ENCODE measurements at regions not wholly inside any gene's neighbourhood (a gene's known extent, or its start where the extent isn't known, plus 50 kb on each side); places are given as distances from the start of the nearest gene placed in this dataset.

DNA sequence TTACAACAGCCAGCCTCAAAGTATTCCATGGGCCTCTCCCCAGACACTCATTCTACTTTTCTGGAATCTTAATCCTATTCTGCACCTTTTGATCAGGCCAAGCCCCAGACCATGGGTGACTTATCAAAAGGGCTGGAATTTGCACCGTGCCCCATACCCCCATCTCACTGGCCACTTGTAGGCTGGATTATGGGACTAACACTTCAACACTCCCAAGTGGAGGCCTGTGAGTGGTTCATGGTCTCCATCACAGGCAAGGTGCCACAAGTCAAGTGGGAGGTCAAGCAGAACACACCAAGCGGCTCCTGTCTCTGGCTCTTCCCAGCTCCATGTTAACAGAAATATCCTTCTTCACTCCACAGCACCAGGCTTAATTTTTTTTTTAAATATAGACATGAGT lies 212.3 kb upstream of the HEY2 start:
- TF ChIP-seq, protein P1, sequence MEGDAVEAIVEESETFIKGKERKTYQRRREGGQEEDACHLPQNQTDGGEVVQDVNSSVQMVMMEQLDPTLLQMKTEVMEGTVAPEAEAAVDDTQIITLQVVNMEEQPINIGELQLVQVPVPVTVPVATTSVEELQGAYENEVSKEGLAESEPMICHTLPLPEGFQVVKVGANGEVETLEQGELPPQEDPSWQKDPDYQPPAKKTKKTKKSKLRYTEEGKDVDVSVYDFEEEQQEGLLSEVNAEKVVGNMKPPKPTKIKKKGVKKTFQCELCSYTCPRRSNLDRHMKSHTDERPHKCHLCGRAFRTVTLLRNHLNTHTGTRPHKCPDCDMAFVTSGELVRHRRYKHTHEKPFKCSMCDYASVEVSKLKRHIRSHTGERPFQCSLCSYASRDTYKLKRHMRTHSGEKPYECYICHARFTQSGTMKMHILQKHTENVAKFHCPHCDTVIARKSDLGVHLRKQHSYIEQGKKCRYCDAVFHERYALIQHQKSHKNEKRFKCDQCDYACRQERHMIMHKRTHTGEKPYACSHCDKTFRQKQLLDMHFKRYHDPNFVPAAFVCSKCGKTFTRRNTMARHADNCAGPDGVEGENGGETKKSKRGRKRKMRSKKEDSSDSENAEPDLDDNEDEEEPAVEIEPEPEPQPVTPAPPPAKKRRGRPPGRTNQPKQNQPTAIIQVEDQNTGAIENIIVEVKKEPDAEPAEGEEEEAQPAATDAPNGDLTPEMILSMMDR (IDR thresholded peaks at IDR 0.05) = no peak
- H3K36me3 Mint-ChIP-seq (ENCODE audit: low read depth) = no peaks in the 10 kb centered on the region
- H3K9me3 Mint-ChIP-seq = no peaks in the 10 kb centered on the region
- no peak overlapping the region for H3K4me3 ChIP-seq (ENCODE audit: low read length)
- ATAC-seq (ENCODE audit: poor library complexity) (no peak), DNase-seq (no peak)
- H3K36me3 ChIP-seq (ENCODE audit: insufficient read depth, low read length) = no peaks in the 10 kb centered on the region
- ChIA-PET POLR2A (no interaction called here), CTCF (no interaction called here)
- H3K4me1 ChIP-seq (ENCODE audit: insufficient read depth, low read length) = no peaks in the 10 kb centered on the region
- no peak overlapping the region for H3K4me3 Mint-ChIP-seq
- intact Hi-C loops (cut with DNase I, micrococcal nuclease) = no loop called here
- H3K4me1 Mint-ChIP-seq (ENCODE audit: low read depth) = no peaks in the 10 kb centered on the region
- H3K27ac ChIP-seq (ENCODE audit: low read depth in 1 of 2, low read length in 2 of 2) = no peak overlapping the region
- H3K27me3 ChIP-seq (ENCODE audit: control insufficient read depth in 1 of 2, insufficient read depth in 2 of 2, low read length in 2 of 2) = peaks cover 4 to 22% of the 10 kb centered on the region in 2 experiments
- H3K9me3 ChIP-seq (ENCODE audit: control insufficient read depth in 1 of 2, insufficient read depth in 1 of 2, low read length in 2 of 2) = peaks cover 0 to 5% of the 10 kb centered on the region in 2 experiments
- peaks cover 70% of the 10 kb centered on the region for H3K27me3 Mint-ChIP-seq
- H3K27ac Mint-ChIP-seq = no peak overlapping the region

DNA sequence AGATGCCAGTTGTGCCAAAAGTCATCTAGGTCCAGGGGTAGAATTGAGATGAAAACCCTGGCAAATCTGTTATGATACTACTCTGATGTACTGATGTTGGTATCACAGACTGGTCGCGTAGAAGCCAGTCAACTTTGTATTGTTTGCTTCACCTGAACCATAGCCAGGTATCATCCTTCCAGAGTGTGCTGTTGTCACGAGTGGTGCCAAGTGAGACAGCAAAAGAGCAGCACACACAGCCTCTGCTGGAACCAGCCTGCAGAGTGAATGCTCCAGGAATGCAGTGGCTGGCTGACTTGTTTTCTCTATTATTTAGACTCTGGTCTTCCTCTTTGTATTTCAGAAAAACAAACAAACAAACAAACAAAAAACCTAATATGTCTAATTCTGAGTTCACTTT lies 209.5 kb upstream of the HEY2 start:
- ChIA-PET POLR2A (no interaction called here), CTCF (no interaction called here)
- intact Hi-C loops (cut with DNase I, micrococcal nuclease) = no loop called here
- H3K36me3 Mint-ChIP-seq (ENCODE audit: low read depth) = no peaks in the 10 kb centered on the region
- H3K27me3 ChIP-seq (ENCODE audit: control insufficient read depth in 1 of 2, insufficient read depth in 2 of 2, low read length in 2 of 2) = peaks cover 0 to 1% of the 10 kb centered on the region in 2 experiments
- no peak overlapping the region for H3K27ac ChIP-seq (ENCODE audit: low read depth in 1 of 2, low read length in 2 of 2)
- TF ChIP-seq, protein P1 (IDR thresholded peaks at IDR 0.05) = no peak
- no peak for ATAC-seq (ENCODE audit: poor library complexity)
- H3K4me1 Mint-ChIP-seq (ENCODE audit: low read depth) = no peaks in the 10 kb centered on the region
- no peaks in the 10 kb centered on the region for H3K36me3 ChIP-seq (ENCODE audit: insufficient read depth, low read length)
- H3K27me3 Mint-ChIP-seq = peaks cover 49% of the 10 kb centered on the region
- no peak overlapping the region for H3K4me3 Mint-ChIP-seq
- no peak for DNase-seq
- no peak overlapping the region for H3K4me3 ChIP-seq (ENCODE audit: low read length)
- no peak overlapping the region for H3K27ac Mint-ChIP-seq
- H3K9me3 ChIP-seq (ENCODE audit: control insufficient read depth in 1 of 2, insufficient read depth in 1 of 2, low read length in 2 of 2) = no peaks in the 10 kb centered on the region
- H3K9me3 Mint-ChIP-seq = no peaks in the 10 kb centered on the region
- H3K4me1 ChIP-seq (ENCODE audit: insufficient read depth, low read length) = no peaks in the 10 kb centered on the region

DNA sequence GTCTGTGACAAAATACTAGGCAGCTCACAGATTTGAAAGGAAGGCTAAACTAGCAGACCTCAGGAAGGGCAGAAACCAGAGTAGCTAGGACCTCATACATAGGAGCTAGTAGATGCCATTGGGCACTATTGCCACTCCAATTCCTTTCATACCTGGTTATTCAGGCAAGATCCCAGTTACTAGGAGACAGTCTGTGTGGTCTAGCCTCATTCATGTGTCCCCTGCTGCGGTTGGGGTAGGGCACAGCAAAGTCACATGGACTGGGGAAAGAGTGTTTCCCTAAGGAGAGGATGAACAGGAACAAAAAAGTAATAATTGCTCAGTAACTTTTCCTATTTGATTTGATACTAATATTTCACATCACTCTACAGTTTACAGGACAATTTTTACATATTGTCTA lies 204.6 kb upstream of the HEY2 start:
- no peaks in the 10 kb centered on the region for H3K9me3 ChIP-seq (ENCODE audit: control insufficient read depth in 1 of 2, insufficient read depth in 1 of 2, low read length in 2 of 2)
- no peaks in the 10 kb centered on the region for H3K36me3 ChIP-seq (ENCODE audit: insufficient read depth, low read length)
- H3K27ac ChIP-seq (ENCODE audit: low read depth in 1 of 2, low read length in 2 of 2) = no peak overlapping the region
- intact Hi-C loops (cut with DNase I, micrococcal nuclease) = no loop called here
- ChIA-PET POLR2A (no interaction called here), CTCF (no interaction called here)
- no peak overlapping the region for H3K4me3 Mint-ChIP-seq
- no peaks in the 10 kb centered on the region for H3K9me3 Mint-ChIP-seq
- DNase-seq = no peak
- no peaks in the 10 kb centered on the region for H3K4me1 Mint-ChIP-seq (ENCODE audit: low read depth)
- peaks cover 7% of the 10 kb centered on the region for H3K27me3 Mint-ChIP-seq
- H3K4me3 ChIP-seq (ENCODE audit: low read length) = no peak overlapping the region
- no peaks in the 10 kb centered on the region for H3K36me3 Mint-ChIP-seq (ENCODE audit: low read depth)
- H3K27me3 ChIP-seq (ENCODE audit: control insufficient read depth in 1 of 2, insufficient read depth in 2 of 2, low read length in 2 of 2) = no peaks in the 10 kb centered on the region
- TF ChIP-seq, protein P1 (IDR thresholded peaks at IDR 0.05) = no peak
- no peak overlapping the region for H3K27ac Mint-ChIP-seq
- H3K4me1 ChIP-seq (ENCODE audit: insufficient read depth, low read length) = no peaks in the 10 kb centered on the region
- ATAC-seq (ENCODE audit: poor library complexity) = no peak
